ENCODE measurements at regions not wholly inside any gene's neighbourhood (a gene's known extent, or its start where the extent isn't known, plus 50 kb on each side); places are given as distances from the start of the nearest gene placed in this dataset.

DNA sequence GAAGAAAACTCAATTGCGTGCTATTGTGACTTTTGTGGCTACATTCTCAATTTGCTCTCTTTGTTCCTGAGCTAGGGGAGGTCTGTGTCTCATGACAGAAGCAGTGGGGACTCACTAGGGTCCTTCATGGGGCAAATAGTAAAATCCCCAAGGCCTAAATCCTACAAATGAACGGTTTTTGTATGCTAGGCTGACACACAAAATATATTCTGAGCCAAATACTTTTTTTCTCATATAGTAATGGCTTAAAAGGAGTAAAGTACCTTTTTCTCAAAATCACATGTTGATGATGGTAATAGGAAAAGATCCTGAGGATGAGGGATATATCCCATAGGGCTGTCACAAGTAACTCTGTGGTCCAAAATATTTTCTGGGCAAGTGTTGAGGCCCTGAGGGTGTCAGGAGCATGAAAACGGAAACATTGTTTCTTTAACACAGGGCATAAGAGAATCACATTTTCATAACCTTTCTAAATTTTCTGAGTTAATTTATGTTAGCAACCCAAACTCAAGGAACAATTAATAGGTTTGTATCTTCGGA lies 77.5 kb upstream of the CNTNAP4 start:
- TF ChIP-seq, protein P1, sequence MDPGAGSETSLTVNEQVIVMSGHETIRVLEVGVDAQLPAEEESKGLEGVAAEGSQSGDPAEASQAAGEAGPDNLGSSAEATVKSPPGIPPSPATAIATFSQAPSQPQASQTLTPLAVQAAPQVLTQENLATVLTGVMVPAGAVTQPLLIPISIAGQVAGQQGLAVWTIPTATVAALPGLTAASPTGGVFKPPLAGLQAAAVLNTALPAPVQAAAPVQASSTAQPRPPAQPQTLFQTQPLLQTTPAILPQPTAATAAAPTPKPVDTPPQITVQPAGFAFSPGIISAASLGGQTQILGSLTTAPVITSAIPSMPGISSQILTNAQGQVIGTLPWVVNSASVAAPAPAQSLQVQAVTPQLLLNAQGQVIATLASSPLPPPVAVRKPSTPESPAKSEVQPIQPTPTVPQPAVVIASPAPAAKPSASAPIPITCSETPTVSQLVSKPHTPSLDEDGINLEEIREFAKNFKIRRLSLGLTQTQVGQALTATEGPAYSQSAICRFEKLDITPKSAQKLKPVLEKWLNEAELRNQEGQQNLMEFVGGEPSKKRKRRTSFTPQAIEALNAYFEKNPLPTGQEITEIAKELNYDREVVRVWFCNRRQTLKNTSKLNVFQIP (CRISPR knock-in tag; IDR thresholded peaks at IDR 0.05; ENCODE audit: borderline replicate concordance, low read depth), result no peak
- no peak for TF ChIP-seq TCF4 (CRISPR knock-in tag; IDR thresholded peaks at IDR 0.05; ENCODE audit: borderline replicate concordance)
- TF ChIP-seq ZNF70 (CRISPR knock-in tag; IDR thresholded peaks at IDR 0.05), result no peak
- TF ChIP-seq ESRRG (CRISPR knock-in tag; IDR thresholded peaks at IDR 0.05), result no peak
- no peak for TF ChIP-seq OSR1 (CRISPR knock-in tag; IDR thresholded peaks at IDR 0.05)
- TF ChIP-seq ZNF565 (CRISPR knock-in tag; conservative IDR thresholded peaks at IDR 0.05; ENCODE audit: low read depth), result no peak
- TF ChIP-seq, protein P2, sequence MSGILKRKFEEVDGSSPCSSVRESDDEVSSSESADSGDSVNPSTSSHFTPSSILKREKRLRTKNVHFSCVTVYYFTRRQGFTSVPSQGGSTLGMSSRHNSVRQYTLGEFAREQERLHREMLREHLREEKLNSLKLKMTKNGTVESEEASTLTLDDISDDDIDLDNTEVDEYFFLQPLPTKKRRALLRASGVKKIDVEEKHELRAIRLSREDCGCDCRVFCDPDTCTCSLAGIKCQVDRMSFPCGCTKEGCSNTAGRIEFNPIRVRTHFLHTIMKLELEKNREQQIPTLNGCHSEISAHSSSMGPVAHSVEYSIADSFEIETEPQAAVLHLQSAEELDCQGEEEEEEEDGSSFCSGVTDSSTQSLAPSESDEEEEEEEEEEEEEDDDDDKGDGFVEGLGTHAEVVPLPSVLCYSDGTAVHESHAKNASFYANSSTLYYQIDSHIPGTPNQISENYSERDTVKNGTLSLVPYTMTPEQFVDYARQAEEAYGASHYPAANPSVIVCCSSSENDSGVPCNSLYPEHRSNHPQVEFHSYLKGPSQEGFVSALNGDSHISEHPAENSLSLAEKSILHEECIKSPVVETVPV (CRISPR knock-in tag; IDR thresholded peaks at IDR 0.05), result no peak
- TF ChIP-seq BACH2 (CRISPR knock-in tag; IDR thresholded peaks at IDR 0.05; ENCODE audit: borderline replicate concordance), result no peak
- no peak for TF ChIP-seq ARNTL (CRISPR knock-in tag; IDR thresholded peaks at IDR 0.05; ENCODE audit: borderline replicate concordance, low read depth)
- TF ChIP-seq ISL1 (CRISPR knock-in tag; IDR thresholded peaks at IDR 0.05), result no peak
- TF ChIP-seq ZFP3 (CRISPR knock-in tag; IDR thresholded peaks at IDR 0.05), result no peak
- TF ChIP-seq, protein P3, sequence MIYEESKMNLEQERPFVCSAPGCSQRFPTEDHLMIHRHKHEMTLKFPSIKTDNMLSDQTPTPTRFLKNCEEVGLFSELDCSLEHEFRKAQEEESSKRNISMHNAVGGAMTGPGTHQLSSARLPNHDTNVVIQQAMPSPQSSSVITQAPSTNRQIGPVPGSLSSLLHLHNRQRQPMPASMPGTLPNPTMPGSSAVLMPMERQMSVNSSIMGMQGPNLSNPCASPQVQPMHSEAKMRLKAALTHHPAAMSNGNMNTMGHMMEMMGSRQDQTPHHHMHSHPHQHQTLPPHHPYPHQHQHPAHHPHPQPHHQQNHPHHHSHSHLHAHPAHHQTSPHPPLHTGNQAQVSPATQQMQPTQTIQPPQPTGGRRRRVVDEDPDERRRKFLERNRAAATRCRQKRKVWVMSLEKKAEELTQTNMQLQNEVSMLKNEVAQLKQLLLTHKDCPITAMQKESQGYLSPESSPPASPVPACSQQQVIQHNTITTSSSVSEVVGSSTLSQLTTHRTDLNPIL (CRISPR knock-in tag; IDR thresholded peaks at IDR 0.05; ENCODE audit: low read depth), result no peak
- no peak for TF ChIP-seq ZFP30 (CRISPR knock-in tag; IDR thresholded peaks at IDR 0.05)
- TF ChIP-seq CSDC2 (CRISPR knock-in tag; IDR thresholded peaks at IDR 0.05), result no peak
- TF ChIP-seq, protein P4, sequence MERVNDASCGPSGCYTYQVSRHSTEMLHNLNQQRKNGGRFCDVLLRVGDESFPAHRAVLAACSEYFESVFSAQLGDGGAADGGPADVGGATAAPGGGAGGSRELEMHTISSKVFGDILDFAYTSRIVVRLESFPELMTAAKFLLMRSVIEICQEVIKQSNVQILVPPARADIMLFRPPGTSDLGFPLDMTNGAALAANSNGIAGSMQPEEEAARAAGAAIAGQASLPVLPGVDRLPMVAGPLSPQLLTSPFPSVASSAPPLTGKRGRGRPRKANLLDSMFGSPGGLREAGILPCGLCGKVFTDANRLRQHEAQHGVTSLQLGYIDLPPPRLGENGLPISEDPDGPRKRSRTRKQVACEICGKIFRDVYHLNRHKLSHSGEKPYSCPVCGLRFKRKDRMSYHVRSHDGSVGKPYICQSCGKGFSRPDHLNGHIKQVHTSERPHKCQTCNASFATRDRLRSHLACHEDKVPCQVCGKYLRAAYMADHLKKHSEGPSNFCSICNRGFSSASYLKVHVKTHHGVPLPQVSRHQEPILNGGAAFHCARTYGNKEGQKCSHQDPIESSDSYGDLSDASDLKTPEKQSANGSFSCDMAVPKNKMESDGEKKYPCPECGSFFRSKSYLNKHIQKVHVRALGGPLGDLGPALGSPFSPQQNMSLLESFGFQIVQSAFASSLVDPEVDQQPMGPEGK (CRISPR knock-in tag; IDR thresholded peaks at IDR 0.05; ENCODE audit: borderline replicate concordance), result no peak
- TF ChIP-seq TOX (CRISPR knock-in tag; IDR thresholded peaks at IDR 0.05; ENCODE audit: borderline replicate concordance), result no peak
- TF ChIP-seq, protein P5, sequence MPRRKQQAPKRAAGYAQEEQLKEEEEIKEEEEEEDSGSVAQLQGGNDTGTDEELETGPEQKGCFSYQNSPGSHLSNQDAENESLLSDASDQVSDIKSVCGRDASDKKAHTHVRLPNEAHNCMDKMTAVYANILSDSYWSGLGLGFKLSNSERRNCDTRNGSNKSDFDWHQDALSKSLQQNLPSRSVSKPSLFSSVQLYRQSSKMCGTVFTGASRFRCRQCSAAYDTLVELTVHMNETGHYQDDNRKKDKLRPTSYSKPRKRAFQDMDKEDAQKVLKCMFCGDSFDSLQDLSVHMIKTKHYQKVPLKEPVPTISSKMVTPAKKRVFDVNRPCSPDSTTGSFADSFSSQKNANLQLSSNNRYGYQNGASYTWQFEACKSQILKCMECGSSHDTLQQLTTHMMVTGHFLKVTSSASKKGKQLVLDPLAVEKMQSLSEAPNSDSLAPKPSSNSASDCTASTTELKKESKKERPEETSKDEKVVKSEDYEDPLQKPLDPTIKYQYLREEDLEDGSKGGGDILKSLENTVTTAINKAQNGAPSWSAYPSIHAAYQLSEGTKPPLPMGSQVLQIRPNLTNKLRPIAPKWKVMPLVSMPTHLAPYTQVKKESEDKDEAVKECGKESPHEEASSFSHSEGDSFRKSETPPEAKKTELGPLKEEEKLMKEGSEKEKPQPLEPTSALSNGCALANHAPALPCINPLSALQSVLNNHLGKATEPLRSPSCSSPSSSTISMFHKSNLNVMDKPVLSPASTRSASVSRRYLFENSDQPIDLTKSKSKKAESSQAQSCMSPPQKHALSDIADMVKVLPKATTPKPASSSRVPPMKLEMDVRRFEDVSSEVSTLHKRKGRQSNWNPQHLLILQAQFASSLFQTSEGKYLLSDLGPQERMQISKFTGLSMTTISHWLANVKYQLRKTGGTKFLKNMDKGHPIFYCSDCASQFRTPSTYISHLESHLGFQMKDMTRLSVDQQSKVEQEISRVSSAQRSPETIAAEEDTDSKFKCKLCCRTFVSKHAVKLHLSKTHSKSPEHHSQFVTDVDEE (CRISPR knock-in tag; IDR thresholded peaks at IDR 0.05), result no peak
- no peak for ATAC-seq

DNA sequence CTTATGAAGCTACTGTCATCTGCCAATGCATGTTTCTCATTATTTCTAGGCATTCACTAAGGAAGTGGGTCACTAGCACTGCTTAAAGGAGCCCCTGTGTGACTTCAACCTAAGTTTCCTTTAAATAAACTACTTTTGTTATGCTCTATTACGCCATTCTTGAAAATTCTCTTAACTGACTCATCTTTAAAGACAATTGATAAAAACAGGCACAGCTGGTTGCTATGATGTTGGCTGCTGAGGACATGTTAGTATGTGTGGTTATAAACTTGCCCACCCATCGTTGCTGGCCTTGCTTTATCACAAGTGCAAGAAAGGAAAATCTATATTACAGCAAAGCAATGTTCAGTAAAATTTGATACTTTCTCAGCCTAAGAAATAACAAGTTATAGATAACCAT lies 75.8 kb upstream of the CNTNAP4 start:
- no peak for ATAC-seq
- TF ChIP-seq ZC3H10 (CRISPR knock-in tag; IDR thresholded peaks at IDR 0.05) (no peak), TCF4 (CRISPR knock-in tag; IDR thresholded peaks at IDR 0.05; ENCODE audit: borderline replicate concordance) (no peak), ZNF8 (CRISPR knock-in tag; IDR thresholded peaks at IDR 0.05) (no peak), ZFP30 (CRISPR knock-in tag; IDR thresholded peaks at IDR 0.05) (no peak)

DNA sequence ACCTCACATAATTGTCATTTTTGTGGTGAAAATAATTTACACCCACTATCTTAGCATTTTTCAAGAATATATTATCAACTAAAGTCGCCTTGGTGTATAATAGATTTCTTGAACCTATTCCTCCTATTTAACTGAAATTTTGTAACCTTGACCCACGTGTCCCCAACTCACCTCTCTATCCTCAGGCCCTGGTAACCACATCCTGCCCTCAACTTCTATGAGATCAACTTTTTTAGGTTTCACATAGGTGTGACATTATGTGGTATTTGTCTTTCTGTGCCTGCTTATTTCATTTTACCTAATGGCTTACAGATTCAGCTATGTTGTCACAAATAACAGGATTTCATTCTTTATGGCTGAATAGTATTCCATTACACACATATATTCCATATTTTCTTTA lies 73.0 kb upstream of the CNTNAP4 start:
- no peak for ATAC-seq
- no peak for TF ChIP-seq ISL1 (CRISPR knock-in tag; IDR thresholded peaks at IDR 0.05)
- TF ChIP-seq CSDC2 (CRISPR knock-in tag; IDR thresholded peaks at IDR 0.05), result no peak
- TF ChIP-seq OSR1 (CRISPR knock-in tag; IDR thresholded peaks at IDR 0.05), result no peak
- no peak for TF ChIP-seq PPARA (CRISPR knock-in tag; IDR thresholded peaks at IDR 0.05; ENCODE audit: borderline replicate concordance)
- no peak for TF ChIP-seq ZNF565 (CRISPR knock-in tag; conservative IDR thresholded peaks at IDR 0.05; ENCODE audit: low read depth)
- no peak for TF ChIP-seq ESRRG (CRISPR knock-in tag; IDR thresholded peaks at IDR 0.05)
- no peak for TF ChIP-seq ZNF8 (CRISPR knock-in tag; IDR thresholded peaks at IDR 0.05)
- TF ChIP-seq, protein P4 (CRISPR knock-in tag; IDR thresholded peaks at IDR 0.05; ENCODE audit: borderline replicate concordance), result no peak
- TF ChIP-seq ARNTL (CRISPR knock-in tag; IDR thresholded peaks at IDR 0.05; ENCODE audit: borderline replicate concordance, low read depth), result no peak
- no peak for TF ChIP-seq ZFP30 (CRISPR knock-in tag; IDR thresholded peaks at IDR 0.05)
- TF ChIP-seq, protein P5 (CRISPR knock-in tag; IDR thresholded peaks at IDR 0.05), result no peak
- no peak for TF ChIP-seq TCF4 (CRISPR knock-in tag; IDR thresholded peaks at IDR 0.05; ENCODE audit: borderline replicate concordance)
- no peak for TF ChIP-seq SNAI2 (CRISPR knock-in tag; IDR thresholded peaks at IDR 0.05)
- TF ChIP-seq ZFP3 (CRISPR knock-in tag; IDR thresholded peaks at IDR 0.05), result no peak
